HepG2 (cell line): ENCODE measurements at regions not wholly inside any gene's neighbourhood (a gene's known extent, or its start where the extent isn't known, plus 50 kb on each side); places are given as distances from the start of the nearest gene placed in this dataset.

ENCODE experiments used
- ATAC-seq: fragments of 200-7000 bp; cut with Tn5 transposase; 3 replicates; pipeline ENCODE4 v1.9.1; 2020; ENCODE audit warnings: mild to moderate bottlenecking, moderate library complexity
- BruUV-seq: library from RNA; stranded (reverse); fragments of 400-500 nt; replicated peaks from 2 replicates; lab custom pipeline; 2021; lab: Mats Ljungman, UMichigan
- CTCF ChIA-PET: fragments of 300-600 bp; formaldehyde crosslinking; extraction: SDS; loops from one replicate; lab custom pipeline; 2021; ENCODE audit warnings: low total read pairs, inconsistent platforms, low intra/inter-chr PET ratio; lab: Yijun Ruan, JAX
- POLR2A ChIA-PET: fragments of 350-600 bp; sonication (Branson Sonifier 250); formaldehyde crosslinking; loops from one replicate; lab custom pipeline; 2020; ENCODE audit warnings: antibody characterized with exemption, inconsistent platforms; lab: Yijun Ruan, JAX
- DNase-seq: peaks from one replicate; pipeline ENCODE4 v3.0.0-alpha.2; 2015; ENCODE audit warnings: low spot score
- FAIRE-seq: peaks from 3 replicates; lab custom pipeline; 2011; peaks lifted over from hg19 to GRCh38; lab: Jason Lieb, UNC
- H2AFZ ChIP-seq: one replicate; pipeline ENCODE4 v1.6.1; 2011; ENCODE audit warnings: low read length, inconsistent platforms
- H3K27ac ChIP-seq: fragments of 300-600 bp; 3 replicates; pipeline ENCODE4 v1.8.0; 2011; ENCODE audit warnings: mixed run types, mild to moderate bottlenecking, mixed read lengths, low read length, inconsistent platforms; ENCODE audit not compliant: insufficient read depth; ENCODE audit errors: extremely low read length
- H3K27me3 ChIP-seq, 2 experiments: fragments of 200-600 bp in 1 of 2; 2 replicates in 1 of 2; 3 replicates in 1 of 2; pipeline versions ENCODE4 v1.6.0 to v1.8.0; 2011; ENCODE audit warnings: low read length in 2 of 2, mild to moderate bottlenecking in 2 of 2, moderate library complexity in 2 of 2, inconsistent platforms in 1 of 2; ENCODE audit not compliant: insufficient read depth in 2 of 2, control insufficient read depth in 1 of 2
- H3K36me3 ChIP-seq, 2 experiments: fragments of 200-600 bp in 1 of 2; replicated peaks in 1 of 2; 2 replicates in 1 of 2; 3 replicates in 1 of 2; pipeline versions ENCODE4 v1.5.1 to v1.8.0; 2011; ENCODE audit warnings: low read length in 2 of 2, inconsistent platforms in 1 of 2; ENCODE audit not compliant: insufficient read depth in 2 of 2, control insufficient read depth in 1 of 2
- H3K4me1 ChIP-seq: 2 replicates; pipeline ENCODE4 v1.5.1; 2012; ENCODE audit warnings: low read length, inconsistent platforms; ENCODE audit not compliant: insufficient read depth
- H3K4me2 ChIP-seq: 2 replicates; pipeline ENCODE4 v1.6.0; 2011; ENCODE audit warnings: low read depth, low read length, inconsistent platforms
- H3K4me3 ChIP-seq, 3 experiments: fragments of 200-600 bp in 1 of 3; sonication (generic), shearing (Covaris generic) in 1 of 3; replicated peaks in 1 of 3; 2 replicates each; pipeline ENCODE4 v1.5.1; 2011 to 2016; ENCODE audit warnings: low read length in 3 of 3, inconsistent platforms in 2 of 3, low read depth in 2 of 3, mild to moderate bottlenecking in 2 of 3, control low read depth in 1 of 3, mixed read lengths in 1 of 3; ENCODE audit not compliant: insufficient read depth in 1 of 3
- H3K79me2 ChIP-seq: one replicate; pipeline ENCODE4 v1.6.1; 2011; ENCODE audit warnings: low read length, inconsistent platforms; ENCODE audit not compliant: insufficient read depth
- H3K9ac ChIP-seq: 2 replicates; pipeline ENCODE4 v1.6.0; 2011; ENCODE audit warnings: mild to moderate bottlenecking, low read depth, low read length, inconsistent platforms; ENCODE audit not compliant: insufficient read depth
- H3K9me3 ChIP-seq: 2 replicates; pipeline ENCODE4 v1.5.1; 2012; ENCODE audit warnings: mild to moderate bottlenecking, low read length
- H4K20me1 ChIP-seq: 2 replicates; pipeline ENCODE4 v1.6.0; 2011; ENCODE audit warnings: inconsistent platforms, mild to moderate bottlenecking, low read length, moderate library complexity; ENCODE audit not compliant: insufficient read depth
- CENPT ChIP-seq: sonication (generic); formaldehyde crosslinking; IDR thresholded peaks from 2 replicates; pipeline ENCODE4 v1.8.0; 2022; ENCODE audit warnings: low read depth, mild to moderate bottlenecking, moderate library complexity, missing genetic modification reagents
- THAP7 ChIP-seq: sonication (generic); formaldehyde crosslinking; IDR thresholded peaks from 2 replicates; pipeline ENCODE4 v1.8.1; 2023; ENCODE audit warnings: mild to moderate bottlenecking, missing genetic modification reagents
- ZBTB7B ChIP-seq: sonication (generic); formaldehyde crosslinking; IDR thresholded peaks from 2 replicates; pipeline ENCODE4 v1.4.0; 2020; ENCODE audit warnings: missing genetic modification reagents
- ZBTB8A ChIP-seq: sonication (generic); formaldehyde crosslinking; IDR thresholded peaks from 2 replicates; pipeline ENCODE4 v1.4.0; 2020; ENCODE audit warnings: mild to moderate bottlenecking, low read depth, missing genetic modification reagents, borderline replicate concordance
- ZNF549 ChIP-seq: sonication (generic); formaldehyde crosslinking; IDR thresholded peaks from 2 replicates; pipeline ENCODE4 v1.5.0; 2020; ENCODE audit warnings: missing genetic modification reagents
- ZNF574 ChIP-seq: sonication (generic); formaldehyde crosslinking; IDR thresholded peaks from 2 replicates; pipeline ENCODE4 v1.4.0; 2020; ENCODE audit warnings: missing genetic modification reagents
- in situ Hi-C: cut with HindIII; loops from 2 replicates; pipeline ENCODE4 v1.10.0; 2017; ENCODE audit warnings: low pct_unique_long_range_greater_than_20kb; ENCODE audit not compliant: extremely low pct_ligation_motif_present
- intact Hi-C: fragments of 100-400 bp; cut with micrococcal nuclease; formaldehyde crosslinking; loops from one replicate; pipeline ENCODE4 v1.10.0; 2022; ENCODE audit not compliant: unreplicated experiment

DNA sequence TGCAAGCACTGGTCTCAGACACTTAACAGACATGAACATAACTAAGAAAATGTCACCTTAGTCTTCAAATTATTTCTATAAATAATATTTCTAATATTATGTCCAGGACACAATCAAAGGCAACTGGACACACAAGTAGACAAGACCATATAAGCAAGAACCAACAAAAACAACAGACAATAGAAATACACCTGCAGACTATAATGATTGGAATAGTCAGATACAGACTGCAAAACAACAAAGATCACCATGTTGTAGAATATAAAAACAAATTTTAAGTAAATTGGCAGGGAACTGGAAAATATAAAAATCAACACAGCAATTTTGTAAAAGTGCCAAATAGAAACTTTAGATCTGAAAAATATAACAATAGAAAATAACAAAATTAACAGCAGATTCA, 220.7 kb downstream of the CLCN4 start:
- POLR2A ChIA-PET, result no interaction called here
- BruUV-seq, result no TSS peak
- no peak for FAIRE-seq

More for the DNA sequence above, 220.7 kb downstream of the CLCN4 start:
- in situ Hi-C loops (no loop called here), intact Hi-C loops (no loop called here)
- Histone ChIP-seq H3K27ac (no peak overlapping the region), H3K79me2 (no peaks in the 10 kb centered on the region), H3K36me3 (no peaks in the 10 kb centered on the region), H3K4me1 (no peaks in the 10 kb centered on the region), H3K9me3 (no peaks in the 10 kb centered on the region; the same call in 1 of the 2 replicates), H3K9ac (no peak overlapping the region), H3K27me3 (no peaks in the 10 kb centered on the region), H2AFZ (no peak overlapping the region), H3K4me3 (no peak overlapping the region), H3K4me2 (no peak overlapping the region), H4K20me1 (no peaks in the 10 kb centered on the region)
- TF ChIP-seq ZNF549 (no peak), CENPT (CRISPR knock-in tag) (no peak), ZBTB8A (CRISPR knock-in tag) (no peak), THAP7 (no peak), ZBTB7B (no peak), ZNF574 (CRISPR knock-in tag) (no peak)
- ATAC-seq, result no peak
- CTCF ChIA-PET, result no interaction called here
- no peak for DNase-seq
